GM12865 (cell line): ENCODE measurements at regions not wholly inside any gene's neighbourhood (a gene's known extent, or its start where the extent isn't known, plus 50 kb on each side); places are given as distances from the start of the nearest gene placed in this dataset.

ENCODE experiments used
- DNase-seq: peaks from one replicate; pipeline ENCODE4 v3.0.0; 2010; ENCODE audit warnings: low read depth
- H3K4me3 ChIP-seq: 2 replicates; pipeline ENCODE4 v1.5.1; 2011; ENCODE audit warnings: mild to moderate bottlenecking, low read depth, low read length, control low read depth
- CTCF ChIP-seq: IDR thresholded peaks from 2 replicates; pipeline ENCODE4 v1.5.1; 2011; ENCODE audit warnings: low read length, control low read depth, low read depth, inconsistent platforms; ENCODE audit not compliant: insufficient read depth; ENCODE audit errors: missing control alignments

- no peak for TF ChIP-seq CTCF
- H3K4me3 ChIP-seq = no peak overlapping the region
- DNase-seq = no peak
Observed at GRCh38 chr16:60463986-60464385, 1572.3 kb downstream of the CDH8 start.

- TF ChIP-seq CTCF = no peak
- no peak overlapping the region for H3K4me3 ChIP-seq
- no peak for DNase-seq
Observed at GRCh38 chr16:60459463-60459862, 1576.8 kb downstream of the CDH8 start.

GRCh38 chr16:60458255-60458654, 1578.0 kb downstream of the CDH8 start:
- TF ChIP-seq CTCF = no peak
- H3K4me3 ChIP-seq = no peak overlapping the region
- no peak for DNase-seq

- TF ChIP-seq CTCF = no peak
Observed at GRCh38 chr16:60452646-60453045, 1583.6 kb downstream of the CDH8 start.

DNA sequence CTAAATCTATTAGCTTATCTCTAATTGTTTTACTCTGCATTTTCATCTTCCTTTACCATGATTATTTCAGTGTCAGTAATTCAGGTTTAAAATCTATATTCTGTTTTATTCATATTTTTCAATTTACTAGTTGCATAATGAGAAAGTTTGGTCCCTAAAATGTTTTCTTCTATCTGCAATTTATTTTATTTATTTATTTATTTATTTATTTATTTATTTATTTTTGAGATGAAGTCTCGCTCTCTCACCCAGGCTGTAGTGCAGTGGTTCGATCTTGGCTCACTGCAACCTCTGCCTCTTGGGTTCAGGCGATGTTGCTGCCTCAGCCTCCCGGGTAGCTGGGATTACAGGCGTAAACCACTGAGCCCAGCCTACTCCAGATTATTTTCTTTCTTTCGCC, 1597.3 kb downstream of the CDH8 start:
- TF ChIP-seq CTCF = no peak
- DNase-seq = no peak
- no peak overlapping the region for H3K4me3 ChIP-seq

More at GRCh38 chr16:60452646-60453045, 1583.6 kb downstream of the CDH8 start:
- H3K4me3 ChIP-seq = no peak overlapping the region
- no peak for DNase-seq

DNA sequence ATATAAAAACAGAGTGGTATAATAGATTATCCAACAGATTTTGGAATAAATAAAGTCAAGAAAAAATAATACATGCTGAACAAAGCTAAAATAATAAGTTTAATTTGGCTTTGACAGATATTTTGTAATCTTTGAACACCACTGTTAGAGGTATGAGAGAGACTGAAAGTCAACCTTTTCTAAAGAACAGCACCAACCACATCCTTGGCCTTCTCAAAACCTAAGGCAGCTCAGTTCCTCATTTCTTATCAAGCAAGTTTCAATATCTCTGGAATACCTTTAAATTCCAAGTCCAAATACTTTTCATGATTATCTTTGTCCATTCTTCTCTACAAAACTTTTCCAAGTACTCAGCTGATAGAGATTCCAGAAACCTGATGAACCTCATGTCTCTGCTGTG, 1603.8 kb downstream of the CDH8 start:
- DNase-seq = no peak
- H3K4me3 ChIP-seq = no peak overlapping the region
- no peak for TF ChIP-seq CTCF

GRCh38 chr16:60419859-60420258, 1616.4 kb downstream of the CDH8 start:
- no peak for DNase-seq
- TF ChIP-seq CTCF = no peak
- no peak overlapping the region for H3K4me3 ChIP-seq
